ENCODE measurements at regions not wholly inside any gene's neighbourhood (a gene's known extent, or its start where the extent isn't known, plus 50 kb on each side); places are given as distances from the start of the nearest gene placed in this dataset.

- TF ChIP-seq, protein P1, sequence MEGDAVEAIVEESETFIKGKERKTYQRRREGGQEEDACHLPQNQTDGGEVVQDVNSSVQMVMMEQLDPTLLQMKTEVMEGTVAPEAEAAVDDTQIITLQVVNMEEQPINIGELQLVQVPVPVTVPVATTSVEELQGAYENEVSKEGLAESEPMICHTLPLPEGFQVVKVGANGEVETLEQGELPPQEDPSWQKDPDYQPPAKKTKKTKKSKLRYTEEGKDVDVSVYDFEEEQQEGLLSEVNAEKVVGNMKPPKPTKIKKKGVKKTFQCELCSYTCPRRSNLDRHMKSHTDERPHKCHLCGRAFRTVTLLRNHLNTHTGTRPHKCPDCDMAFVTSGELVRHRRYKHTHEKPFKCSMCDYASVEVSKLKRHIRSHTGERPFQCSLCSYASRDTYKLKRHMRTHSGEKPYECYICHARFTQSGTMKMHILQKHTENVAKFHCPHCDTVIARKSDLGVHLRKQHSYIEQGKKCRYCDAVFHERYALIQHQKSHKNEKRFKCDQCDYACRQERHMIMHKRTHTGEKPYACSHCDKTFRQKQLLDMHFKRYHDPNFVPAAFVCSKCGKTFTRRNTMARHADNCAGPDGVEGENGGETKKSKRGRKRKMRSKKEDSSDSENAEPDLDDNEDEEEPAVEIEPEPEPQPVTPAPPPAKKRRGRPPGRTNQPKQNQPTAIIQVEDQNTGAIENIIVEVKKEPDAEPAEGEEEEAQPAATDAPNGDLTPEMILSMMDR (tag by site-specific recombination; IDR thresholded peaks at IDR 0.05) = no peak
- TF ChIP-seq RBAK (tag by site-specific recombination; IDR thresholded peaks at IDR 0.05) (no peak), ZNF707 (tag by site-specific recombination; IDR thresholded peaks at IDR 0.05) (no peak), ZNF24 (tag by site-specific recombination; IDR thresholded peaks at IDR 0.05) (no peak), ZNF23 (tag by site-specific recombination; IDR thresholded peaks at IDR 0.05; ENCODE audit: borderline replicate concordance) (no peak), ZNF140 (tag by site-specific recombination; IDR thresholded peaks at IDR 0.05) (no peak), ELK4 (IDR thresholded peaks at IDR 0.05; ENCODE audit: borderline replicate concordance, low read depth, low read length) (no peak), ZBTB49 (tag by site-specific recombination; IDR thresholded peaks at IDR 0.05; ENCODE audit: low read depth) (no peak)
- TF ChIP-seq, protein P2, sequence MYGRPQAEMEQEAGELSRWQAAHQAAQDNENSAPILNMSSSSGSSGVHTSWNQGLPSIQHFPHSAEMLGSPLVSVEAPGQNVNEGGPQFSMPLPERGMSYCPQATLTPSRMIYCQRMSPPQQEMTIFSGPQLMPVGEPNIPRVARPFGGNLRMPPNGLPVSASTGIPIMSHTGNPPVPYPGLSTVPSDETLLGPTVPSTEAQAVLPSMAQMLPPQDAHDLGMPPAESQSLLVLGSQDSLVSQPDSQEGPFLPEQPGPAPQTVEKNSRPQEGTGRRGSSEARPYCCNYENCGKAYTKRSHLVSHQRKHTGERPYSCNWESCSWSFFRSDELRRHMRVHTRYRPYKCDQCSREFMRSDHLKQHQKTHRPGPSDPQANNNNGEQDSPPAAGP (tag by site-specific recombination; IDR thresholded peaks at IDR 0.05) = no peak
- TF ChIP-seq, protein P3, sequence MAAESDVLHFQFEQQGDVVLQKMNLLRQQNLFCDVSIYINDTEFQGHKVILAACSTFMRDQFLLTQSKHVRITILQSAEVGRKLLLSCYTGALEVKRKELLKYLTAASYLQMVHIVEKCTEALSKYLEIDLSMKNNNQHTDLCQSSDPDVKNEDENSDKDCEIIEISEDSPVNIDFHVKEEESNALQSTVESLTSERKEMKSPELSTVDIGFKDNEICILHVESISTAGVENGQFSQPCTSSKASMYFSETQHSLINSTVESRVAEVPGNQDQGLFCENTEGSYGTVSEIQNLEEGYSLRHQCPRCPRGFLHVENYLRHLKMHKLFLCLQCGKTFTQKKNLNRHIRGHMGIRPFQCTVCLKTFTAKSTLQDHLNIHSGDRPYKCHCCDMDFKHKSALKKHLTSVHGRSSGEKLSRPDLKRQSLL (tag by site-specific recombination; IDR thresholded peaks at IDR 0.05) = no peak
Observed at GRCh38 chr9:3036333-3036700, 192.4 kb upstream of the PUM3 start.

All from HEK293 (cell line).